Tibial nerve (tissue), 4 donors: ENCODE measurements at regions not wholly inside any gene's neighbourhood (a gene's known extent, or its start where the extent isn't known, plus 50 kb on each side); places are given as distances from the start of the nearest gene placed in this dataset.

Experiments used
- DNase-seq, 2 donors: peaks; one replicate each; pipeline ENCODE4 v3.0.0-alpha.2; 2019; ENCODE audit warnings: low spot score in 2 of 2
- H3K27ac ChIP-seq, 4 donors: fragments of 200-600 bp; sonication (generic) in 3 of 4; one replicate each; pipeline ENCODE4 v1.5.1; 2017 to 2019; ENCODE audit warnings: mild to moderate bottlenecking in 1 of 4
- H3K27me3 ChIP-seq, 2 donors: fragments of 200-600 bp; sonication (generic) in 1 of 2; one replicate each; pipeline versions ENCODE4 v1.5.1 to v1.6.0; 2017 to 2019
- H3K36me3 ChIP-seq, 3 donors: fragments of 200-600 bp; sonication (generic); one replicate each; pipeline ENCODE4 v1.5.1; 2018 to 2019
- H3K4me1 ChIP-seq, 4 donors: fragments of 200-600 bp; sonication (generic) in 3 of 4; one replicate each; pipeline ENCODE4 v1.5.1; 2017 to 2019
- H3K4me3 ChIP-seq, 4 donors: fragments of 200-600 bp; sonication (generic) in 3 of 4; one replicate each; pipeline ENCODE4 v1.5.1; 2017 to 2019; ENCODE audit warnings: mild to moderate bottlenecking in 1 of 4, moderate library complexity in 1 of 4
- H3K9me3 ChIP-seq, 4 donors: fragments of 200-600 bp; sonication (generic) in 3 of 4; one replicate each; pipeline ENCODE4 v1.5.1; 2017 to 2019
- EP300 ChIP-seq, 2 donors: sonication (generic); formaldehyde crosslinking; IDR thresholded peaks; one replicate each; pipeline ENCODE4 v1.6.1; 2017; ENCODE audit warnings: antibody characterized with exemption in 2 of 2, mild to moderate bottlenecking in 1 of 2
- POLR2A ChIP-seq, 2 donors: fragments of 450-650 bp; IDR thresholded peaks; one replicate each; pipeline ENCODE4 v1.6.1; 2017; ENCODE audit warnings: antibody characterized with exemption in 2 of 2, mild to moderate bottlenecking in 2 of 2, moderate library complexity in 2 of 2
- WGBS, 2 donors: methylation state at CpG; one replicate each; pipeline ENCODE4 v1.1.5; 2018; 5-methylcytosine and 5-hydroxymethylcytosine counted together
- TF ChIP-seq, protein P1 (sequence below), 5 experiments: fragments of 200-600 bp in 3 of 5; fragments of 450-650 bp in 2 of 5; sonication (generic) in 3 of 5; IDR thresholded peaks; one replicate each; pipeline ENCODE4 v1.5.1; 2016 to 2019; ENCODE audit warnings: antibody characterized with exemption in 5 of 5, mild to moderate bottlenecking in 3 of 5, moderate library complexity in 2 of 5

DNA sequence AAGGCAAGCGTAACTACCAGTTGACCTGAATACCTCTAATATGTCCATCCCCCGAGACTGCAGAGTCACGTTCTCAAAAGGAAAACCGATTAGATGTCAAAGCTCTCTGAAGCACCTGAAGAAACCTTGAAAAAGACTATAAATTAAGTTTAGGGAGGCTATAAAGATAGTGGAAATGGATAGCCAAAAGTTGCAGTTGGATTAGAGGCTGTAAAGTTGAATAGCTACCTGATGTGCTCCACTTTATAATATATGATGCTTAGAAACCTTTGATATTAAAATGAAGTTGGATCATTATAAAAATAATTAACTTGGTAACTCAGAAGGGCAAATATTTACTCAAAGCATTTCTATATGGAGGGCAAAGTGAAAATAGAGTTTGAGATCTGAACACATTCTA lies 506.6 kb upstream of the AGA start:
- DNase-seq = no peak
- H3K4me1 ChIP-seq = no peaks in the 10 kb centered on the region
- whole genome bisulfite sequencing, 2 donors = 59 to 78% methylated on average over 4 of the region's 4 CpGs

DNA sequence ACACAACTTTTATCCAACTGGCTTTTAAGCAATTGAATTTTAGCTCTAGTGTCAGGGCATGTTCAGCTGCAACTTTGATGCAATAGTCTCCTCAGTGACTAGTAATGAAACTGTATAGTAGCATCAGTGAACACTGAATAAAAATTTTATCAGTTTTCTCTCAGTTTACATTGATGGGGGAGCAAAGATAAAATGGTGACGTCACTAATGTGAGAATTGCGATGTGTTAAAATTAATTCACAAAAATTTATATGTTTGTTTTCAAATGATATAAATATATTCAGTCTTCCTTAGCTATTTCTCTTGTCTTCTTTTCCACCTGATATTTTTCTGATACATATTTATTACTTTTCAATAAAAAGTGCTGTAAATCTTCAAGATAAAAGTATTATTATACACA lies 508.8 kb upstream of the AGA start:
- Histone ChIP-seq H3K27ac (no peak overlapping the region), H3K36me3 (no peaks in the 10 kb centered on the region), H3K27me3 (no peaks in the 10 kb centered on the region), H3K4me3 (no peak overlapping the region), H3K9me3 (no peaks in the 10 kb centered on the region), H3K4me1 (no peaks in the 10 kb centered on the region)
- TF ChIP-seq, protein P1, sequence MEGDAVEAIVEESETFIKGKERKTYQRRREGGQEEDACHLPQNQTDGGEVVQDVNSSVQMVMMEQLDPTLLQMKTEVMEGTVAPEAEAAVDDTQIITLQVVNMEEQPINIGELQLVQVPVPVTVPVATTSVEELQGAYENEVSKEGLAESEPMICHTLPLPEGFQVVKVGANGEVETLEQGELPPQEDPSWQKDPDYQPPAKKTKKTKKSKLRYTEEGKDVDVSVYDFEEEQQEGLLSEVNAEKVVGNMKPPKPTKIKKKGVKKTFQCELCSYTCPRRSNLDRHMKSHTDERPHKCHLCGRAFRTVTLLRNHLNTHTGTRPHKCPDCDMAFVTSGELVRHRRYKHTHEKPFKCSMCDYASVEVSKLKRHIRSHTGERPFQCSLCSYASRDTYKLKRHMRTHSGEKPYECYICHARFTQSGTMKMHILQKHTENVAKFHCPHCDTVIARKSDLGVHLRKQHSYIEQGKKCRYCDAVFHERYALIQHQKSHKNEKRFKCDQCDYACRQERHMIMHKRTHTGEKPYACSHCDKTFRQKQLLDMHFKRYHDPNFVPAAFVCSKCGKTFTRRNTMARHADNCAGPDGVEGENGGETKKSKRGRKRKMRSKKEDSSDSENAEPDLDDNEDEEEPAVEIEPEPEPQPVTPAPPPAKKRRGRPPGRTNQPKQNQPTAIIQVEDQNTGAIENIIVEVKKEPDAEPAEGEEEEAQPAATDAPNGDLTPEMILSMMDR (IDR thresholded peaks at IDR 0.05) = no peak
- TF ChIP-seq POLR2A (IDR thresholded peaks at IDR 0.05) (no peak), EP300 (IDR thresholded peaks at IDR 0.05) (no peak)
- 94 to 97% methylated on average over 2 of the region's 2 CpGs for WGBS, 2 donors
- DNase-seq = no peak

More for the DNA sequence above, 506.6 kb upstream of the AGA start:
- Histone ChIP-seq H3K27me3 (no peaks in the 10 kb centered on the region), H3K36me3 (no peaks in the 10 kb centered on the region), H3K4me3 (no peak overlapping the region), H3K9me3 (no peaks in the 10 kb centered on the region), H3K27ac (no peak overlapping the region)
- TF ChIP-seq EP300 (IDR thresholded peaks at IDR 0.05) (no peak), POLR2A (IDR thresholded peaks at IDR 0.05) (no peak)
- TF ChIP-seq, protein P1 (IDR thresholded peaks at IDR 0.05) = no peak

DNA sequence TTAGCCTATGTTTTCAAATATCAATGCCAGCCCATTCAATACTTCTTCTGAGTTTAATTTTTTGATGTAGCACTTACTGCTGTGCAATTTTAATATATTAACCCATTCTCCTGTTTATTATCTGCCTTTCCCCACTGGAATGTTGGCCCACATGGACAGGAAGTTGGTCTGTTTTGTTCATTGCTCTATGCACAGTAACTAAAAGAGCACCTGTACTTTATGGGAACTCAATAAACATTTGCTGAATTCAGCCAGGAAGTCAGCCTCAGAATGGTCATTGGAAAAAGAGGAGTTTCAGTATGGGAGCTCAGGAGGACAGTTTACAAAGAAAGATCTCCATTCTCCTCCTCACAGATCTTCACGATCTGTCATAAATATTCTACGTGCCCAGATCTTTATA lies 510.5 kb upstream of the AGA start:
- no peak for DNase-seq
- TF ChIP-seq EP300 (IDR thresholded peaks at IDR 0.05) = no peak
- TF ChIP-seq, protein P1 (IDR thresholded peaks at IDR 0.05) = no peak
- TF ChIP-seq POLR2A (IDR thresholded peaks at IDR 0.05) = no peak
- 85 to 93% methylated on average over 2 of the region's 2 CpGs for WGBS, 2 donors

DNA sequence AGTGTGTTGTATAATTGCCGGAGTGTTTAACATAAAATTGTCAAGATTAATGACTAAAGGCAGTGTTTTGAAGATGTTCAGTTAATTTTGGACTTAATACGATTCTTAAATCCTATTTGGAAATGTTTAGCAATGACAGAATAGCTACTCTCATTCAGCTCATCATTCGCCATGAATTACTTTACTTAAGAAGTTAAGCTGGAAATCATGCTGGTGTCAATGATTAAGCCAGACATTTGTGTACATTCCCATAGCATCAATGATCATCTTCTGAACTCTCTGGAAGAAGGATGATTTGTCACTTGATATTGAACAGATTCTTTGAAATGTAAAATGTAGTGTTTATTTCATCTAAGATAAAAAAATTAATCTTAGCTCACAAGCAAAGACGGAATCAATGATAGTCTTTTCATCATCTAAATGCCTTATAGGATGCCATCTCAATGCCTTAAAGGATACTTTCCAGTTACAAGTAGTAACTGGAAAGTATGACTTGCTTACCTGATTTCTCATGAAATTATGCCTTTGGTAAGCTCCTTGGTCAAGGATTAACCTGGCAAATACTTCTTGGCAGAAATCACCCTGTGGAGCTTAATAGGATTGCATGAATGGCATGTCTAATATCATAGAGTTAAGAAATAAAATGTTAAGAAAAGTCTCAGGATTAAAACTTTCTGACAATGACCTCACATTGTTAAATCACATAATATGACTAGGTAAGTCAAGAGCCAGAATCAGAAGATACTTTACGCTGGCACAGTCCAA lies 515.5 kb upstream of the AGA start:
- TF ChIP-seq EP300 (IDR thresholded peaks at IDR 0.05) (no peak), POLR2A (IDR thresholded peaks at IDR 0.05) (no peak)
- TF ChIP-seq, protein P1 (IDR thresholded peaks at IDR 0.05) = no peak
- H3K9me3 ChIP-seq = no peaks in the 10 kb centered on the region
- no peak overlapping the region for H3K27ac ChIP-seq
- H3K4me1 ChIP-seq = no peaks in the 10 kb centered on the region
- no peak for DNase-seq
- H3K27me3 ChIP-seq = no peaks in the 10 kb centered on the region
- H3K36me3 ChIP-seq = no peaks in the 10 kb centered on the region
- no peak overlapping the region for H3K4me3 ChIP-seq
- WGBS, 2 donors = 88 to 90% methylated on average over 5 of the region's 5 CpGs

More for the DNA sequence above, 510.5 kb upstream of the AGA start:
- Histone ChIP-seq H3K4me3 (no peak overlapping the region), H3K9me3 (no peaks in the 10 kb centered on the region), H3K27me3 (no peaks in the 10 kb centered on the region), H3K4me1 (no peaks in the 10 kb centered on the region), H3K27ac (no peak overlapping the region), H3K36me3 (no peaks in the 10 kb centered on the region)

DNA sequence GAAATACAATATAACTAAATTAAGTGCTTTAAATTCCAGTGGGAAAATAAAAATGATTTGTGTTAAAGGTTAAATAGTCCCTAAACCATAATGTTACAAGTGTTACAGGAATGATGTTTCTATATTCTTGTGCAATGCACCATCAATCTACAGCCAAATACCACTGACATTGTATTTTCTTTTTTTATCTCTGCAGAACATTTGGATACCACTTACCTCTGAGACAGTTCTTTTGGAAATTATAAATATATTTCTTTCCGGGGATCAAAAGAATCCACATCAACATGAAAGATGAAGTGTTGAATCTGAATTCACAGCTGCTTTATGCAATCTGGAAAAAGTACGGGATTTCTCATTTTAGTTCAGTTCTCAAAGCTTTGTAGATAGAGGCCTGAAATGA lies 518.3 kb upstream of the AGA start:
- no peak overlapping the region for H3K27ac ChIP-seq
- DNase-seq = no peak
- H3K9me3 ChIP-seq = no peaks in the 10 kb centered on the region
- H3K36me3 ChIP-seq = no peaks in the 10 kb centered on the region
- no peaks in the 10 kb centered on the region for H3K27me3 ChIP-seq
- no peak overlapping the region for H3K4me3 ChIP-seq
- WGBS, 2 donors = 77% methylated on average over 2 of the region's 2 CpGs
- TF ChIP-seq, protein P1 (IDR thresholded peaks at IDR 0.05) = no peak
- TF ChIP-seq POLR2A (IDR thresholded peaks at IDR 0.05) = no peak
- no peaks in the 10 kb centered on the region for H3K4me1 ChIP-seq
